Hepatocyte (in vitro differentiated cells): ENCODE measurements at regions not wholly inside any gene's neighbourhood (a gene's known extent, or its start where the extent isn't known, plus 50 kb on each side); places are given as distances from the start of the nearest gene placed in this dataset.
"Not testable (repeated sequence)": the region's sequence is repeated elsewhere in the genome, so short reads cannot be mapped to it uniquely, and the experiment has no call there.

Experiments used
- DNase-seq: peaks from one replicate; pipeline ENCODE4 v3.0.0-alpha.2; 2016; ENCODE audit warnings: low spot score
- H2AFZ ChIP-seq: fragments of 200-600 bp; sonication (generic); 2 replicates; pipeline ENCODE4 v1.6.0; 2016; ENCODE audit warnings: antibody characterized with exemption, mild to moderate bottlenecking
- H3K27ac ChIP-seq: fragments of 200-600 bp; sonication (generic); 2 replicates; pipeline ENCODE4 v1.5.1; 2016; ENCODE audit warnings: mild to moderate bottlenecking
- H3K27me3 ChIP-seq: fragments of 200-600 bp; sonication (generic); 2 replicates; pipeline ENCODE4 v1.6.1; 2016
- H3K36me3 ChIP-seq: fragments of 200-600 bp; sonication (generic); replicated peaks from 2 replicates; pipeline ENCODE4 v1.5.1; 2016; ENCODE audit warnings: low read depth; ENCODE audit not compliant: insufficient read depth
- H3K4me1 ChIP-seq: fragments of 200-600 bp; sonication (generic); 2 replicates; pipeline ENCODE4 v1.5.1; 2016; ENCODE audit warnings: mild to moderate bottlenecking, moderate library complexity; ENCODE audit not compliant: insufficient read depth
- H3K4me2 ChIP-seq: fragments of 200-600 bp; sonication (generic); 2 replicates; pipeline ENCODE4 v1.6.0; 2016
- H3K4me3 ChIP-seq: fragments of 200-600 bp; sonication (generic); 2 replicates; pipeline ENCODE4 v1.5.1; 2016; ENCODE audit warnings: mild to moderate bottlenecking
- H3K79me2 ChIP-seq: fragments of 200-600 bp; sonication (generic); 2 replicates; pipeline ENCODE4 v1.6.0; 2017; ENCODE audit warnings: mild to moderate bottlenecking
- H3K9me2 ChIP-seq: fragments of 200-600 bp; sonication (generic); replicated peaks from 2 replicates; pipeline ENCODE4 v1.6.0; 2017; ENCODE audit warnings: mild to moderate bottlenecking; ENCODE audit not compliant: insufficient read depth
- H3K9me3 ChIP-seq: fragments of 200-600 bp; sonication (generic); 2 replicates; pipeline ENCODE4 v1.5.1; 2016; ENCODE audit warnings: low read depth, mild to moderate bottlenecking
- H4K20me1 ChIP-seq: fragments of 200-600 bp; sonication (generic); 2 replicates; pipeline ENCODE4 v1.6.0; 2016; ENCODE audit warnings: mild to moderate bottlenecking; ENCODE audit not compliant: insufficient read depth, poor library complexity, severe bottlenecking
- CTCF ChIP-seq: fragments of 200-600 bp; sonication (generic); IDR thresholded peaks from 2 replicates; pipeline ENCODE4 v1.5.1; 2016; ENCODE audit warnings: antibody characterized with exemption, mild to moderate bottlenecking; ENCODE audit not compliant: poor library complexity
- EZH2 ChIP-seq: fragments of 200-600 bp; sonication (generic); IDR thresholded peaks from 2 replicates; pipeline ENCODE4 v1.6.1; 2016; ENCODE audit warnings: antibody characterized with exemption, mild to moderate bottlenecking, borderline replicate concordance
- EZH2phosphoT487 ChIP-seq: fragments of 200-600 bp; sonication (generic); IDR thresholded peaks from one replicate; pipeline ENCODE4 v1.6.1; 2018; ENCODE audit warnings: antibody characterized with exemption, mild to moderate bottlenecking, low read depth, moderate library complexity; ENCODE audit not compliant: unreplicated experiment, severe bottlenecking
- WGBS: methylation state at CpG from one replicate; pipeline ENCODE4 v1.1.6; 2016; ENCODE audit warnings: low lambda C conversion rate; ENCODE audit errors: missing lambda C conversion rate; 5-methylcytosine and 5-hydroxymethylcytosine counted together

- no peak overlapping the region for H3K4me3 ChIP-seq
- no peak overlapping the region for H3K4me2 ChIP-seq
- no peaks in the 10 kb centered on the region for H3K9me2 ChIP-seq
- H3K4me1 ChIP-seq = no peaks in the 10 kb centered on the region
- H3K79me2 ChIP-seq = no peaks in the 10 kb centered on the region
- WGBS = 70% methylated on average over 3 of the region's 3 CpGs
- no peaks in the 10 kb centered on the region for H3K9me3 ChIP-seq
- H3K36me3 ChIP-seq = no peaks in the 10 kb centered on the region
- no peak for DNase-seq
- no peak overlapping the region for H3K27ac ChIP-seq
- H4K20me1 ChIP-seq = no peaks in the 10 kb centered on the region
- no peak overlapping the region for H2AFZ ChIP-seq
- TF ChIP-seq EZH2 (no peak), CTCF (no peak), EZH2phosphoT487 (no peak)
- H3K27me3 ChIP-seq = no peaks in the 10 kb centered on the region
Measured at GRCh38 chr12:58703866-58704265, 216.4 kb downstream of the LRIG3 start.

GRCh38 chr12:58704770-58705169 is 215.5 kb downstream of the LRIG3 start:
- H3K9me3 ChIP-seq, H3K9me2 ChIP-seq, H2AFZ ChIP-seq, H3K27ac ChIP-seq, H4K20me1 ChIP-seq, H3K36me3 ChIP-seq, H3K4me3 ChIP-seq, H3K79me2 ChIP-seq, H3K4me1 ChIP-seq, H3K4me2 ChIP-seq, DNase-seq, H3K27me3 ChIP-seq: not testable (repeated sequence)

GRCh38 chr12:58710901-58711300 is 209.4 kb downstream of the LRIG3 start:
- no peaks in the 10 kb centered on the region for H3K27me3 ChIP-seq
- H3K36me3 ChIP-seq = no peaks in the 10 kb centered on the region
- no peaks in the 10 kb centered on the region for H3K9me2 ChIP-seq
- H3K79me2 ChIP-seq = no peaks in the 10 kb centered on the region
- H3K9me3 ChIP-seq = no peaks in the 10 kb centered on the region
- peak overlapping the region; percentile 81 for H3K27ac ChIP-seq
- H4K20me1 ChIP-seq = no peaks in the 10 kb centered on the region
- no peak overlapping the region for H3K4me2 ChIP-seq
- H2AFZ ChIP-seq = no peak overlapping the region
- DNase-seq = no peak
- peaks cover 10% of the 10 kb centered on the region for H3K4me1 ChIP-seq
- H3K4me3 ChIP-seq = no peak overlapping the region
- TF ChIP-seq EZH2 = no peak
- TF ChIP-seq EZH2phosphoT487 = no peak
- TF ChIP-seq CTCF = no peak

- H3K9me3 ChIP-seq = no peaks in the 10 kb centered on the region
- TF ChIP-seq CTCF (no peak), EZH2phosphoT487 (no peak), EZH2 (no peak)
- H3K4me1 ChIP-seq = peaks cover 10% of the 10 kb centered on the region
- H3K36me3 ChIP-seq = no peaks in the 10 kb centered on the region
- H3K27ac ChIP-seq = peak overlapping the region; percentile 81
- H3K27me3 ChIP-seq = no peaks in the 10 kb centered on the region
- no peaks in the 10 kb centered on the region for H3K79me2 ChIP-seq
- 64% methylated on average over 4 of the region's 4 CpGs for WGBS
- no peaks in the 10 kb centered on the region for H4K20me1 ChIP-seq
- H2AFZ ChIP-seq = peak overlapping the region; percentile 16
- H3K4me3 ChIP-seq = no peak overlapping the region
- no peaks in the 10 kb centered on the region for H3K9me2 ChIP-seq
- DNase-seq = no peak
- H3K4me2 ChIP-seq = peak overlapping the region; percentile 8
Measured at GRCh38 chr12:58711974-58712373, 208.3 kb downstream of the LRIG3 start.
